HepG2 (cell line): ENCODE measurements at regions not wholly inside any gene's neighbourhood (a gene's known extent, or its start where the extent isn't known, plus 50 kb on each side); places are given as distances from the start of the nearest gene placed in this dataset.

ENCODE experiments used
- ATAC-seq: fragments of 200-7000 bp; cut with Tn5 transposase; 3 replicates; pipeline ENCODE4 v1.9.1; 2020; ENCODE audit warnings: mild to moderate bottlenecking, moderate library complexity
- BruUV-seq: library from RNA; stranded (reverse); fragments of 400-500 nt; replicated peaks from 2 replicates; lab custom pipeline; 2021; lab: Mats Ljungman, UMichigan
- CTCF ChIA-PET: fragments of 300-600 bp; formaldehyde crosslinking; extraction: SDS; loops from one replicate; lab custom pipeline; 2021; ENCODE audit warnings: low total read pairs, inconsistent platforms, low intra/inter-chr PET ratio; lab: Yijun Ruan, JAX
- POLR2A ChIA-PET: fragments of 350-600 bp; sonication (Branson Sonifier 250); formaldehyde crosslinking; loops from one replicate; lab custom pipeline; 2020; ENCODE audit warnings: antibody characterized with exemption, inconsistent platforms; lab: Yijun Ruan, JAX
- DNase-seq: peaks from one replicate; pipeline ENCODE4 v3.0.0-alpha.2; 2015; ENCODE audit warnings: low spot score
- FAIRE-seq: peaks from 3 replicates; lab custom pipeline; 2011; peaks lifted over from hg19 to GRCh38; lab: Jason Lieb, UNC
- H2AFZ ChIP-seq: one replicate; pipeline ENCODE4 v1.6.1; 2011; ENCODE audit warnings: low read length, inconsistent platforms
- H3K27ac ChIP-seq: fragments of 300-600 bp; 3 replicates; pipeline ENCODE4 v1.8.0; 2011; ENCODE audit warnings: mixed run types, mild to moderate bottlenecking, mixed read lengths, low read length, inconsistent platforms; ENCODE audit not compliant: insufficient read depth; ENCODE audit errors: extremely low read length
- H3K27me3 ChIP-seq, 2 experiments: fragments of 200-600 bp in 1 of 2; 2 replicates in 1 of 2; 3 replicates in 1 of 2; pipeline versions ENCODE4 v1.6.0 to v1.8.0; 2011; ENCODE audit warnings: low read length in 2 of 2, mild to moderate bottlenecking in 2 of 2, moderate library complexity in 2 of 2, inconsistent platforms in 1 of 2; ENCODE audit not compliant: insufficient read depth in 2 of 2, control insufficient read depth in 1 of 2
- H3K36me3 ChIP-seq, 2 experiments: fragments of 200-600 bp in 1 of 2; replicated peaks in 1 of 2; 2 replicates in 1 of 2; 3 replicates in 1 of 2; pipeline versions ENCODE4 v1.5.1 to v1.8.0; 2011; ENCODE audit warnings: low read length in 2 of 2, inconsistent platforms in 1 of 2; ENCODE audit not compliant: insufficient read depth in 2 of 2, control insufficient read depth in 1 of 2
- H3K4me1 ChIP-seq: 2 replicates; pipeline ENCODE4 v1.5.1; 2012; ENCODE audit warnings: low read length, inconsistent platforms; ENCODE audit not compliant: insufficient read depth
- H3K4me2 ChIP-seq: 2 replicates; pipeline ENCODE4 v1.6.0; 2011; ENCODE audit warnings: low read depth, low read length, inconsistent platforms
- H3K4me3 ChIP-seq, 3 experiments: fragments of 200-600 bp in 1 of 3; sonication (generic), shearing (Covaris generic) in 1 of 3; replicated peaks in 1 of 3; 2 replicates each; pipeline ENCODE4 v1.5.1; 2011 to 2016; ENCODE audit warnings: low read length in 3 of 3, inconsistent platforms in 2 of 3, low read depth in 2 of 3, mild to moderate bottlenecking in 2 of 3, control low read depth in 1 of 3, mixed read lengths in 1 of 3; ENCODE audit not compliant: insufficient read depth in 1 of 3
- H3K79me2 ChIP-seq: one replicate; pipeline ENCODE4 v1.6.1; 2011; ENCODE audit warnings: low read length, inconsistent platforms; ENCODE audit not compliant: insufficient read depth
- H3K9ac ChIP-seq: 2 replicates; pipeline ENCODE4 v1.6.0; 2011; ENCODE audit warnings: mild to moderate bottlenecking, low read depth, low read length, inconsistent platforms; ENCODE audit not compliant: insufficient read depth
- H3K9me3 ChIP-seq: 2 replicates; pipeline ENCODE4 v1.5.1; 2012; ENCODE audit warnings: mild to moderate bottlenecking, low read length
- H4K20me1 ChIP-seq: 2 replicates; pipeline ENCODE4 v1.6.0; 2011; ENCODE audit warnings: inconsistent platforms, mild to moderate bottlenecking, low read length, moderate library complexity; ENCODE audit not compliant: insufficient read depth
- CAMTA2 ChIP-seq: sonication (generic); formaldehyde crosslinking; IDR thresholded peaks from 2 replicates; pipeline ENCODE4 v1.4.0; 2020; ENCODE audit warnings: mild to moderate bottlenecking, missing genetic modification reagents, borderline replicate concordance
- GFI1 ChIP-seq: sonication (generic); formaldehyde crosslinking; IDR thresholded peaks from 2 replicates; pipeline ENCODE4 v1.5.0; 2020; ENCODE audit warnings: missing genetic modification reagents, mild to moderate bottlenecking, borderline replicate concordance
- HIVEP1 ChIP-seq: sonication (generic); formaldehyde crosslinking; IDR thresholded peaks from 2 replicates; pipeline ENCODE4 v1.4.0; 2020; ENCODE audit warnings: mild to moderate bottlenecking, missing genetic modification reagents
- LCORL ChIP-seq, 2 experiments: fragments of 450-650 bp in 1 of 2; sonication (generic) in 1 of 2; formaldehyde crosslinking in 1 of 2; IDR thresholded peaks; 2 replicates each; pipeline versions ENCODE4 v1.5.0 to v1.6.1; 2017 to 2020; ENCODE audit warnings: antibody characterized with exemption in 1 of 2, missing genetic modification reagents in 1 of 2
- NPAS2 ChIP-seq: sonication (generic); formaldehyde crosslinking; IDR thresholded peaks from 2 replicates; pipeline ENCODE4 v1.8.0; 2022; ENCODE audit warnings: mild to moderate bottlenecking, missing genetic modification reagents, borderline replicate concordance
- PRMT3 ChIP-seq: sonication (generic); formaldehyde crosslinking; IDR thresholded peaks from 2 replicates; pipeline ENCODE4 v1.8.1; 2022; ENCODE audit warnings: low read depth, mild to moderate bottlenecking, moderate library complexity, missing genetic modification reagents, borderline replicate concordance
- SNAI1 ChIP-seq: sonication (generic); formaldehyde crosslinking; IDR thresholded peaks from 2 replicates; pipeline ENCODE4 v1.5.0; 2020; ENCODE audit warnings: mild to moderate bottlenecking, missing genetic modification reagents, borderline replicate concordance
- ZNF552 ChIP-seq: sonication (generic); formaldehyde crosslinking; IDR thresholded peaks from 2 replicates; pipeline ENCODE4 v1.9.0; 2022; ENCODE audit warnings: missing genetic modification reagents, mild to moderate bottlenecking, borderline replicate concordance
- WGBS: methylation state at CpG from one replicate; pipeline ENCODE4 v1.1.6; 2017; ENCODE audit warnings: low lambda C conversion rate; 5-methylcytosine and 5-hydroxymethylcytosine counted together
- in situ Hi-C: cut with HindIII; loops from 2 replicates; pipeline ENCODE4 v1.10.0; 2017; ENCODE audit warnings: low pct_unique_long_range_greater_than_20kb; ENCODE audit not compliant: extremely low pct_ligation_motif_present
- intact Hi-C: fragments of 100-400 bp; cut with micrococcal nuclease; formaldehyde crosslinking; loops from one replicate; pipeline ENCODE4 v1.10.0; 2022; ENCODE audit not compliant: unreplicated experiment
- TF ChIP-seq, protein P1 (sequence below): sonication (generic); formaldehyde crosslinking; IDR thresholded peaks from 2 replicates; pipeline ENCODE4 v1.5.1; 2020; ENCODE audit warnings: missing genetic modification reagents, mild to moderate bottlenecking, borderline replicate concordance
- TF ChIP-seq, protein P2 (sequence below): sonication (generic); formaldehyde crosslinking; IDR thresholded peaks from 2 replicates; pipeline ENCODE4 v1.5.0; 2020; ENCODE audit warnings: mild to moderate bottlenecking, missing genetic modification reagents
- TF ChIP-seq, protein P3 (sequence below): IDR thresholded peaks from 2 replicates; pipeline ENCODE4 v1.6.1; 2012; ENCODE audit warnings: inconsistent platforms

DNA sequence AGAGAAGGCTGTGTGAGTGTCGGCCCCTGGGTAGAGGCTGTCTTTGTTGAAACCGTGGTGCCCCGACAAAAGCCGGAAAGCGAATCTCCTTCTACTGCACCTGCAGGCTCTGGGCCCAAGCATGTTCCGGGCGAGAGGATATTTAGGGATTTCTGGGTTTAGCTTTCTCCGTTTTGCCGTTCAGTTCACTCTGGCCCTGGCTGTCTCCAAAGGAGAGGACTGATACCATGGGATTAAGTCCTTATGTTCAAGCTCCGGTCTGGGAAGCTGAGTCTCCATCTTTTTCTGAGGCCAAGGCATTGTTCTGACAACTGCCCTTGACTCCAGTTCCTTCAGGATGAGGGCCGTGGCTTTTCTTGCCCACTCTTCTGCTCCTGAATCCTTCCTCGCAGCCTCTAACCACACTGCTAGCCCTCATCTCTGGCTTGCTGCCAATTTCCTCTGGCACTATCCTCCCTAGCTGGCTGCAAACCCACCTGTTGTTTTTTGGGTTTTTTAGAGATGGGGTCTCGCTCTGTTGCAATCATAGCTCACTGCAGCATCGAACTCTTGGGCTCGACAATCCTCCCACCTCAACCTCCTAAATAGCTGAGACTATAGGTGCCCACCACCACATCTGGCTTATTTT is 206.8 kb downstream of the SKIDA1 start:
- Histone ChIP-seq H3K4me3 (no peak overlapping the region), H3K4me2 (no peak overlapping the region), H3K79me2 (no peaks in the 10 kb centered on the region), H3K36me3 (no peaks in the 10 kb centered on the region), H3K9me3 (no peaks in the 10 kb centered on the region), H3K27ac (no peak overlapping the region), H4K20me1 (no peaks in the 10 kb centered on the region), H3K27me3 (peaks cover 0 to 21% of the 10 kb centered on the region in 2 experiments; a peak in 2 of 5 replicates), H2AFZ (no peak overlapping the region), H3K4me1 (peaks cover 25% of the 10 kb centered on the region), H3K9ac (no peak overlapping the region; the same call in 1 of the 2 replicates)
- ATAC-seq, result no peak; the same call in 2 of the 3 replicates
- no peak for DNase-seq
- no TSS peak for BruUV-seq
- TF ChIP-seq LCORL (IDR thresholded peaks at IDR 0.05) (peak; percentile 88), LCORL (CRISPR knock-in tag; IDR thresholded peaks at IDR 0.05) (no peak), NPAS2 (no peak)
- 47% methylated on average over 15 of the region's 15 CpGs for WGBS
- ChIA-PET CTCF (no interaction called here), POLR2A (no interaction called here)
- in situ Hi-C loops, result no loop called here
- FAIRE-seq, result no peak
- intact Hi-C loops, result no loop called here

DNA sequence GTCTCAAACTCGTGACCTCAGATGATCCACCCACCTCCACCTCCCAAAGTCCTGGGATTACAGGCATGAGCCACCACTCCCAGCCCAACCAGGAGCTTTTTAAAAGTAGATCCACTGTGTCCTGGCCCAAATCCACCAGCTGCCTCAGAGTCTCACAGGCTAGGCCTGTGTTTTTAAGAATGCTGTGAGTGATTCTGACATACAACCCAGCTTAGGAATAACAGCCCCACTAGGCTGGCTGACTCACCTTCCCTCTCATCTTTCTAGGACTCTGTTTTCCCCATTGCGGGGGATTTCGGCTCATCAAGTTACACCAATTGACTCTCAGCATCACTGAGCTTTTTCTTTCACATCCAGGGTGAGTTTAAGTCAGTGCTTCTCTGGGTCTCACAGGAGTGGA is 207.6 kb downstream of the SKIDA1 start:
- Histone ChIP-seq H3K36me3 (no peaks in the 10 kb centered on the region), H3K9me3 (no peaks in the 10 kb centered on the region), H3K9ac (no peak overlapping the region), H3K4me3 (no peak overlapping the region), H3K27ac (no peak overlapping the region), H3K79me2 (no peaks in the 10 kb centered on the region), H3K4me2 (no peak overlapping the region), H3K27me3 (peaks cover 0 to 21% of the 10 kb centered on the region in 2 experiments; a peak in 2 of 5 replicates), H4K20me1 (no peaks in the 10 kb centered on the region), H2AFZ (no peak overlapping the region), H3K4me1 (peaks cover 26% of the 10 kb centered on the region)
- no TSS peak for BruUV-seq
- FAIRE-seq (no peak), DNase-seq (no peak), ATAC-seq (no peak)
- in situ Hi-C loops (no loop called here), intact Hi-C loops (no loop called here)
- ChIA-PET POLR2A (no interaction called here), CTCF (no interaction called here)
- TF ChIP-seq SNAI1, result no peak
- TF ChIP-seq, protein P1, sequence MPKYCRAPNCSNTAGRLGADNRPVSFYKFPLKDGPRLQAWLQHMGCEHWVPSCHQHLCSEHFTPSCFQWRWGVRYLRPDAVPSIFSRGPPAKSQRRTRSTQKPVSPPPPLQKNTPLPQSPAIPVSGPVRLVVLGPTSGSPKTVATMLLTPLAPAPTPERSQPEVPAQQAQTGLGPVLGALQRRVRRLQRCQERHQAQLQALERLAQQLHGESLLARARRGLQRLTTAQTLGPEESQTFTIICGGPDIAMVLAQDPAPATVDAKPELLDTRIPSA (CRISPR knock-in tag), result no peak
- no peak for TF ChIP-seq PRMT3 (CRISPR knock-in tag)
- TF ChIP-seq ZNF552 (CRISPR knock-in tag), result no peak
- TF ChIP-seq, protein P2, sequence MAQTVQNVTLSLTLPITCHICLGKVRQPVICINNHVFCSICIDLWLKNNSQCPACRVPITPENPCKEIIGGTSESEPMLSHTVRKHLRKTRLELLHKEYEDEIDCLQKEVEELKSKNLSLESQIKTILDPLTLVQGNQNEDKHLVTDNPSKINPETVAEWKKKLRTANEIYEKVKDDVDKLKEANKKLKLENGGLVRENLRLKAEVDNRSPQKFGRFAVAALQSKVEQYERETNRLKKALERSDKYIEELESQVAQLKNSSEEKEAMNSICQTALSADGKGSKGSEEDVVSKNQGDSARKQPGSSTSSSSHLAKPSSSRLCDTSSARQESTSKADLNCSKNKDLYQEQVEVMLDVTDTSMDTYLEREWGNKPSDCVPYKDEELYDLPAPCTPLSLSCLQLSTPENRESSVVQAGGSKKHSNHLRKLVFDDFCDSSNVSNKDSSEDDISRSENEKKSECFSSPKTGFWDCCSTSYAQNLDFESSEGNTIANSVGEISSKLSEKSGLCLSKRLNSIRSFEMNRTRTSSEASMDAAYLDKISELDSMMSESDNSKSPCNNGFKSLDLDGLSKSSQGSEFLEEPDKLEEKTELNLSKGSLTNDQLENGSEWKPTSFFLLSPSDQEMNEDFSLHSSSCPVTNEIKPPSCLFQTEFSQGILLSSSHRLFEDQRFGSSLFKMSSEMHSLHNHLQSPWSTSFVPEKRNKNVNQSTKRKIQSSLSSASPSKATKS, result no peak
- no peak for TF ChIP-seq HIVEP1 (CRISPR knock-in tag)
- no peak for TF ChIP-seq GFI1 (CRISPR knock-in tag)
- no peak for TF ChIP-seq CAMTA2 (CRISPR knock-in tag)
- TF ChIP-seq, protein P3, sequence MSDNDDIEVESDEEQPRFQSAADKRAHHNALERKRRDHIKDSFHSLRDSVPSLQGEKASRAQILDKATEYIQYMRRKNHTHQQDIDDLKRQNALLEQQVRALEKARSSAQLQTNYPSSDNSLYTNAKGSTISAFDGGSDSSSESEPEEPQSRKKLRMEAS, result no peak
- 46% methylated on average over 3 of the region's 3 CpGs for WGBS
